ENCODE measurements at regions not wholly inside any gene's neighbourhood (a gene's known extent, or its start where the extent isn't known, plus 50 kb on each side); places are given as distances from the start of the nearest gene placed in this dataset.

DNA sequence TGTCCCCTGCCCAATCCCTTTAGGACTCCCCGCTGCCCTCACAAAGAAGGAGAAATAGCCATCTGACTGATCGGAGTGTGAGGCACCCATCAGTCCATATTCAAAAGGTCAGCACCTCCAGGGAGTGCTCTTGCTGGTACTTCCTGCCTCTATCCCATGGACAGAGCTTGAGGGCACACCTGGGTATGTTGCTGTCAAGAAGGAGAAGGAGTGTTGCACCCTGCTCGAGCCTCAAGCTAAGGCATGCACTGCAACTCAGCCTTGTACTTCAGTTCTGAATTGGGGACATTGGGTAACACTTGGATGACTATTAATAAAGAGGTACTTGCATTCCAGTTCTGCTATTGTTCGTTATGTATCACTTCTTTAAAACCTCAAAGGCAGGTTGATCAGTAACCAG is 190.3 kb upstream of the ZC3H12A start:
- H3K27me3 ChIP-seq (ENCODE audit: insufficient read depth, low read length), result no peaks in the 10 kb centered on the region
- H2BK12ac ChIP-seq (ENCODE audit: insufficient read length, low read depth, low read length), result no peak overlapping the region
- H4K8ac ChIP-seq (replicated peaks; ENCODE audit: insufficient read length, low read depth, low read length), result no peak overlapping the region
- no peak overlapping the region for H2BK5ac ChIP-seq (ENCODE audit: insufficient read length, low read length)
- H4K91ac ChIP-seq (ENCODE audit: insufficient read length, low read depth, low read length), result no peak overlapping the region
- no peak for DNase-seq
- H3K4ac ChIP-seq (ENCODE audit: low read depth, low read length), result no peak overlapping the region
- no peak overlapping the region for H2BK120ac ChIP-seq (ENCODE audit: low read depth, low read length, poor library complexity, severe bottlenecking)
- H2BK15ac ChIP-seq (ENCODE audit: low read depth, low read length), result no peak overlapping the region
- H2AFZ ChIP-seq (ENCODE audit: low read length), result no peak overlapping the region
- TF ChIP-seq, protein P1, sequence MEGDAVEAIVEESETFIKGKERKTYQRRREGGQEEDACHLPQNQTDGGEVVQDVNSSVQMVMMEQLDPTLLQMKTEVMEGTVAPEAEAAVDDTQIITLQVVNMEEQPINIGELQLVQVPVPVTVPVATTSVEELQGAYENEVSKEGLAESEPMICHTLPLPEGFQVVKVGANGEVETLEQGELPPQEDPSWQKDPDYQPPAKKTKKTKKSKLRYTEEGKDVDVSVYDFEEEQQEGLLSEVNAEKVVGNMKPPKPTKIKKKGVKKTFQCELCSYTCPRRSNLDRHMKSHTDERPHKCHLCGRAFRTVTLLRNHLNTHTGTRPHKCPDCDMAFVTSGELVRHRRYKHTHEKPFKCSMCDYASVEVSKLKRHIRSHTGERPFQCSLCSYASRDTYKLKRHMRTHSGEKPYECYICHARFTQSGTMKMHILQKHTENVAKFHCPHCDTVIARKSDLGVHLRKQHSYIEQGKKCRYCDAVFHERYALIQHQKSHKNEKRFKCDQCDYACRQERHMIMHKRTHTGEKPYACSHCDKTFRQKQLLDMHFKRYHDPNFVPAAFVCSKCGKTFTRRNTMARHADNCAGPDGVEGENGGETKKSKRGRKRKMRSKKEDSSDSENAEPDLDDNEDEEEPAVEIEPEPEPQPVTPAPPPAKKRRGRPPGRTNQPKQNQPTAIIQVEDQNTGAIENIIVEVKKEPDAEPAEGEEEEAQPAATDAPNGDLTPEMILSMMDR (conservative IDR thresholded peaks at IDR 0.05), result no peak
- no peak overlapping the region for H3K9ac ChIP-seq (ENCODE audit: extremely low read depth, insufficient read length, low read length)
- no peaks in the 10 kb centered on the region for H4K20me1 ChIP-seq (ENCODE audit: control insufficient read depth, insufficient read depth, insufficient read length)
- no peak overlapping the region for H3K23ac ChIP-seq (ENCODE audit: insufficient read length, low read depth, low read length)
- Mint-ChIP-seq H3K4me1 (peaks cover 3 to 7% of the 10 kb centered on the region in 2 experiments; a peak in 2 of 4 replicates), H3K9me3 (peaks cover 12% of the 10 kb centered on the region in 2 experiments; a peak in 4 of 5 replicates), H3K36me3 (ENCODE audit: insufficient read depth in 1 of 3, low read depth in 3 of 3) (peaks cover 0 to 8% (median 6%) of the 10 kb centered on the region in 3 experiments; a peak in 4 of 7 replicates), H3K27me3 (ENCODE audit: low read depth) (peaks cover 32% of the 10 kb centered on the region), H3K27ac (no peak overlapping the region), H3K4me3 (no peak overlapping the region)
- H3K14ac ChIP-seq (ENCODE audit: insufficient read depth, low read length), result no peak overlapping the region
- H3K18ac ChIP-seq (ENCODE audit: insufficient read length, low read depth, low read length), result no peak overlapping the region
- H4K5ac ChIP-seq (ENCODE audit: insufficient read length, low read depth, low read length), result no peak overlapping the region
- no CpG with 5 or more reads among the region's 4 CpGs for WGBS (ENCODE audit: extremely low coverage, insufficient read length, low lambda C conversion rate)
- H3K4me1 ChIP-seq (ENCODE audit: insufficient read depth, low read length), result no peaks in the 10 kb centered on the region; the same call in 1 of the 2 replicates
- H2AK5ac ChIP-seq (ENCODE audit: insufficient read length, low read length), result no peak overlapping the region
- H3K27ac ChIP-seq (ENCODE audit: insufficient read length, low read depth, low read length), result no peak overlapping the region
- no peaks in the 10 kb centered on the region for H3K79me2 ChIP-seq (ENCODE audit: insufficient read depth, low read length)
- H3K9me3 ChIP-seq (ENCODE audit: control insufficient read depth, low read depth, low read length), result no peaks in the 10 kb centered on the region
- no peak overlapping the region for H2BK20ac ChIP-seq (ENCODE audit: low read depth, low read length, poor library complexity, severe bottlenecking)
- no peaks in the 10 kb centered on the region for H3K79me1 ChIP-seq (ENCODE audit: insufficient read depth, low read depth, low read length, poor library complexity, severe bottlenecking)
- no peak overlapping the region for H3T11ph ChIP-seq (ENCODE audit: low read length)
- no peak overlapping the region for H3K56ac ChIP-seq (ENCODE audit: insufficient read length, low read depth, low read length)
- no peaks in the 10 kb centered on the region for H3K23me2 ChIP-seq (ENCODE audit: insufficient read length, low read depth, low read length, poor library complexity, severe bottlenecking)
- no peak overlapping the region for H3K4me2 ChIP-seq (ENCODE audit: insufficient read depth, insufficient read length, low read length)

Measured in H9 (cell line).